Fibroblast of peridontal ligament (primary cell): ENCODE measurements at regions not wholly inside any gene's neighbourhood (a gene's known extent, or its start where the extent isn't known, plus 50 kb on each side); places are given as distances from the start of the nearest gene placed in this dataset.

Source experiments
- DNase-seq: peaks from one replicate; pipeline ENCODE4 v3.0.0-alpha.2; 2010; ENCODE audit errors: extremely low read depth

GRCh38 chr5:148012801-148013200 is 51.0 kb upstream of the SPINK5 start:
- no peak for DNase-seq

DNA sequence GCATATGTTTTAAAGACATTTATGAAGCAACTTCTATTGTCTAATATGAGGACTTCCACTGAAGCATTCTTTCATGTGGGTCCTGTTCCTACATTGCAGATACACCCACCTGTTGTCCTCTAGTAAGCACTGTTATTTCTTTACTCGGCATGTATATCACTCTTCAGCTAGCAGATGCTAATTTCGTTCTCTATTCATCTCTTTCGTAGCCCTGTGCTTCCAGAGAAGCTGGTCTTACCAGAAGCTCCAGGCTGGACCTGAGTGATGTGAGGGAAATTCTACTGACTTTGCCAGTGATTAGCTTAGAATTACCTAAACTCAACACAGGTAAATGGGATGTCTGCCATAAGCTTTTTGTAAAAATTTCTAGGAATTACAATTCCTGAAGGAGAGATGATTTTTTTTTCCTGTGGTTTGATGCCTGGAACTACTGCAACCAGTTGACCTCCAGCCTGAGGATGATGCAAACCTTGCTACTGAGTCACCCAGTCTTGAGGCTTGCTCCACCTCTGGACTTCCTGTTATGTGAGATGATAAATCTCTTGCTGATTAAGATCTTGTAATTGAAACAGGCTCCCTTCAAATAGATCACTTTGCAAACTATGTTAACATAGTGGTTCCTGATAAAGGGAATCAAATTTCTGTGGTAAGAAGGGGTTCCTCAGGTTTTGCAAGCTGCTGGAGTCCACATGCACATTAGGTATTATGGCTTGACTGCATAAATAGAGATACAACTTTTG is 52.2 kb upstream of the SPINK5 start:
- DNase-seq, result peak; percentile 26

- DNase-seq, result no peak
Observed at GRCh38 chr5:148005788-148006520, 57.8 kb upstream of the SPINK5 start.

DNA sequence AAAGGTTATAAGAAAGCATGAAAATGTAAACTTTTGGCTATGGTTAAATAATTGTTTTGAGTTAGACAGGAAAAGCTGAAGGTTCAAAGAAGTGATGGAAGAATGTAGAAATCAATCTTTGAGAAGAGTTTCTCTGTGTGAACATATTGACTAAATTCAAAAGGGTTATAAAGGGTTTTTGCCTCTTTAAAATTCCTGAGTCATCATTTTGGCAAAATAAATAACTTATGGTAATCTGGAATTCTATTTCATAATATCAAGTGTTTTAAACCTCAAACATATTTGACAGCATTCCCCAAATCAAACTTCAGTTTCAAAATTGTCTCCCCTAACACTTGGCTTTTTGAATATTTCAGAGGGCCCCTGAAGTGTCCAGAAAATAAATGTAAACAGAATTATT is 60.6 kb upstream of the SPINK5 start:
- peak; percentile 0 for DNase-seq

DNA sequence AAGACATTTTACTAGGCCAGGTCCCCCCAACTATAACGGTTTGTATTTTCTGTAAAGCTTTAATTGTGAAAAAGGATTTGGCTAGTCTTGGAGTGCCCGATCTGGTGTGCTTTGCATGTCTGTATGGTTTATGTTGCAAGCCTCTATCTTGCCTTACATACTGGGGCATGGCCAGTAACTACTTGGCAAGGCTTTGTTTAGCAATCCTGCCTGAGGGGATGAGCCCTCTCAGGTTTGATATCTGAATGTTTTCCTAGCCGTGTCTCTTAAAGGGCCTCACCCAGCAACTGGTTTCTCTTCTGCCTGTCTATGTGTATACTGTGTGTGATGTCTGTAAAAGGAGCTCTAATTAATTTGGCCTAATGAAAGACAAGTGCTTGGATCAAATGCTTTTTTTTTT is 61.3 kb upstream of the SPINK5 start:
- DNase-seq, result no peak

DNA sequence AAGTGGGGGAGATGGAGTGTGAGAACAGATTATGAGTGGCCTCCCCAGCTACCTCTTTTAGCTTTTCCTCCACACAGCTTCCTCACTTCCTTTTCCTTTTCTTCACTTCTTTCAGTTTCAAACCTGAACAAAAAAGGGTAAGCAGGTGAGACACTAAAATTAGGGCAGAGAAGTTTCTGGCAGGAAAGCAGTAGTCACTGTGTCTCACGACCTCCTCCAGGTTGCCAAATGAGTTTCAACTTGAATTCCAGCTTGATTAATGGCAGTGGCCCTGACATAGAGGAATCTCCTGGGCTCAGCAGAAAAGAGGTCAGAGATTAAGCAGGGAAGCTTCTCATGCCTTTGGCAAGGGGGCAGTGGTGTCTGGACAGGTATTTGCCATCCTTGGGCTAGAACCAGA is 63.7 kb upstream of the SPINK5 start:
- no peak for DNase-seq

DNA sequence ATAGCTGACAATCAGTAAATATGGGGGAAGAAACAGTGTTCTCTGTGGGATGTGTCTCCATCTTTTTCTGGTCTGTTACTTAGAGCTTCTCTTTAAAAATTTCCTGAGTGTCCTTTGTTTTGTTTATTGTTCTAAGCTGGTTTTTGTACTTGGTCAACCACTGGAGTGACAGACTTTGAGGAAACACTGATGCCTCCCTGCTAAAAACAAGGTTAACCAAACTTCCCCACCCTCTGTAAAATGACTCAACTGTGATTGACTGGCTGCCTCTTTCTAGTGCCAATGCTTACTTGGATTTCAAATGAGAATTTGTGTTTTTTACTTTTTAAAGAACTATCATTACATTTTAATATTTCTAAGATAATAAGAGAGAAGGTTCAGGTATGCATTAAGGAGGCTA is 65.1 kb upstream of the SPINK5 start:
- no peak for DNase-seq

DNA sequence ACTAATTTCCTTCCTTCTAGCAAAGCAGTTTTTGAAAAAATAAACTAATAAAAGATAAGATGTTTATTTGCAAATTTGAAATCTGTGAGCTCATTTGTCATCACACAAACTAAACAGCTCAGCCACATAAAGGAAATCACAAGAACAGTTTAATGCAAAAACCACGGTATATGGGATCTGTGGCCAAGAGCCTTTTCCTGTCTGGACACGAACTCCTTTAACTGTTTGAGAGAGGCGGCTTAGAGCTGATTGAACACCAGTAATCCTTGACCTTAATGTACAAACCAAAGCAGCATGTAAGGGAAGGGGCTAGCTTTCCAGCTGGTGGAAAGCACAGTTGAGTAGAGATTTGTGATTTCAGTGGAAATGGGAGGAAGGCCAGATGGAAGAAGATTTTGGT is 66.3 kb upstream of the SPINK5 start:
- no peak for DNase-seq

DNA sequence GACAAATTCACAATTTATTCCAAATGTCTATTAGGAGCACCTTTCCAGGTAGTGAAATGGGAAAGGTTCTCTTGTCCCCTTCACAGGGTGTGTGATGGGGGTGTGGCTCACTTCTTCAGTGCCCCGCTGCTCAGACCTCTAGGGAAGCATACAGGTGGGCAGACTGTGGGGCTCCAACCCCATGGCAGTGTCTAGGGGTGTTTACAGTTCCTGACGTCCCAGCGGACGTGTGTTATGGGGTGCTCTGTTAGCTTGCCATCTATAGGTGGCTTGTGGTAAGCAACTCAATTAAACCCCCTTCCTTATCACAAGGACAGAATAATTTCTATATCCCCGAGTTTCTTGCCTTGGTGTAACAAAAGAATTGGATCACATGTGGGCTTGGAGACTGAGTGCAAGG is 67.4 kb upstream of the SPINK5 start:
- no peak for DNase-seq

DNA sequence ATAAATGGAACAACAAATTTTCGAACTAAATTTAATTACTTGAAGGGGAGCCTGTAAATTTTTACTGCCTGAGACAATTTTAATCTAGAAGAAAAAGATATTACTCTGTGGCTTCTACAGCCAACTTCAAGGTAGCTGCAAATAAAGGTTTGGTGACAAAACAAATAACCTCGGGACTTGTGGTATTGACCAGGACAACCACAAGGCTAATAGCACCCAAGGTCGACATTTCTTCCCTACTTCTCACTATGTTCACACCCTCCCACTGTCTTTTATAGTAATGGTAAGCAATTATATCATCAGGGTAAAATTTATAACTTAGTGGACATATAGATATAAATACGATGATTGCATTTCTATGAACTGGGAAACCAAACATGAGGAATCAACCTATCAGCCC is 67.9 kb upstream of the SPINK5 start:
- DNase-seq, result no peak

DNA sequence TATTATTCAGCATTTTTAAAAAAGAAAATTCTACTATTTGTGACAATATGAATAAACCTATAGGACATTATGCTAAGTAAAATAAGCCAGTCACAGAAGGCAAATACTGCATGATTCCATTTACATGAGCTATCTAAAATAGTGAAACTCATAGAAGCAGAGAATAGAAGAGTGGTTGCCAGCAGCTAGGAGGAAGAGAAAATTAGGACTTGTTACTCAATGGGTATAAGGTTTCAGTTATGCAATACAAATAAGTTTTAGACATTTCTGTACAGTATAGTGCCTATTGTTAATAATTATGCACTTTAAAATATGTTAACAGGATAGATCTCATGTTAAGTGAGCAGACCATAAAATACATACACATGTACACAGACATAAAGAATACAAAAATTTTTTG is 73.8 kb upstream of the SPINK5 start:
- DNase-seq, result no peak

- DNase-seq, result no peak
Observed at GRCh38 chr5:147989239-147989638, 74.5 kb upstream of the SPINK5 start.

DNA sequence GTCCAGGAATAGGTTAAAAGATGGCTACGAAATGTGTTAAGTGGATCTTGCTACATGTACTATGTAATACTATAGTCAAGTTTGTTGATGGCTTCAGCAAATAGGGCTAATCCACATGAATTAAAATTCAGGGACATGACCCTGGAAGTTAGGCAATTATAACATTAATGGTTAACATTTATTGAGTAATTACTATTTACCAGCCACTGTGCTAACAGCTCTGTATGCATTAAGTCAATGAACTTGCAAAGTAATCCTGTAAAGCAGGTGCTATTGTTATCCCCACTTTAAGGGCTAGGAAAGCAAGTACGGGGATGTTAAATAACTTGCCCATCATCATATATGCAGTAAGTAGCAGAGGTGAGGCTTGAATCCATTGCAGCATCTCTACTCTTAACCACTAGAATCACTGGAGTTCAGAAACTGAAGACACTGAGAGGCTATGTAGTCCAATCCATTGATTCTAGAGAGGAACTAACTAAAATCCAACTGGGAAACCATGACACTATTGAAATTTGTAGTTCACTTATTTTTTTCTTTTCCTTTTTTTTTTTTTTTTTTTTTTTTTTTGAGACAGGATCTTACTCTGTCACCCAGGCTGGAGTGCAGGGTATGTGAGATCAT is 77.5 kb upstream of the SPINK5 start:
- DNase-seq, result no peak

GRCh38 chr5:147985608-147986007 is 78.2 kb upstream of the SPINK5 start:
- no peak for DNase-seq

GRCh38 chr5:147983742-147984141 is 77.4 kb upstream of the C5orf46 start:
- DNase-seq, result no peak

DNA sequence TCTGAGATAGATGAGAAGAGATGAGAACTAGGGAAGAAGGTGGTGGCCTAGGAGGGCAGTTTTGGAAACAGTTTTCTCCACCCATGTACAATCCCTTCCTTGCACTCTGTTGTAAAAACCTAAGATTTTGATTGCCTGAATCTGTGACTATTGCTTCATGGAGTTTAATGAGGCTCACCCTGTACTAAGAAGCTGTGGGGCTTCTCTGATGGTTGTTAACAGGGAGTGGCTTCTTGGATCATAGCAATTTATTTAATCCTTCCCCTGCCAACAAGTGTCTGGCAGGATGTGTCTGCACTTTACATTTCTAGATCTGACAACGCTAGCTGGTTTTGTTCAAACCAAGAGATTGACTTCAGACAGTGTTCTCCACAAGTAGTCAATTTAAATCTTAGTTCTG is 74.7 kb upstream of the C5orf46 start:
- no peak for DNase-seq

- DNase-seq, result no peak
Observed at GRCh38 chr5:147979761-147980160, 73.4 kb upstream of the C5orf46 start.

GRCh38 chr5:147972076-147972840 is 65.9 kb upstream of the C5orf46 start:
- DNase-seq, result no peak

- DNase-seq, result no peak
Observed at GRCh38 chr5:147971472-147971871, 65.1 kb upstream of the C5orf46 start.

GRCh38 chr5:147968855-147969254 is 62.5 kb upstream of the C5orf46 start:
- no peak for DNase-seq

- DNase-seq, result no peak
Observed at GRCh38 chr5:147966829-147967228, 60.5 kb upstream of the C5orf46 start.

DNA sequence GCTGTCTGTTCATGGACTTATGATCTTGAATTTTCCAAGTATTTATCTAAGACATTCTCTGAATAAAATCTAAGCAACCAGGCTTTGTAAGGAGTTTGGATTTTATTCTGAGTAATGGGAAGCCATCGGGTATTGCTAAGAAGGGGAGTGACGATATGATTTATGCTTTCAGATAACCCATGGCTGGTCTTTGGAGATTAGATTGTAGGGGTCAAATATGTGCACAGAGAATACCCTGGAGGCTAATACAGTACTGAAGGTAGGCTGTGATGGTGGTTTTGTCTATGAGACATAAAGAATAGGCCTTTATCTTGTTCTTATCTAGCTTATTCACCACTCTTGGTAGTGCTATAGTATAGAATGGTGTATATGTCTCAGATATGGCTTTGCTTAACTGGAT is 60.0 kb upstream of the C5orf46 start:
- DNase-seq, result no peak
